Smooth muscle cell (in vitro differentiated cells): ENCODE measurements at regions not wholly inside any gene's neighbourhood (a gene's known extent, or its start where the extent isn't known, plus 50 kb on each side); places are given as distances from the start of the nearest gene placed in this dataset.

Source experiments
- DNase-seq: peaks from one replicate; lab custom pipeline; 2025; ENCODE audit not compliant: unreplicated experiment; lab: John Stamatoyannopoulos, UW
- H2AFZ ChIP-seq: fragments of 200-600 bp; sonication (generic); 2 replicates; pipeline ENCODE4 v1.6.0; 2016; ENCODE audit warnings: antibody characterized with exemption, low read depth, mild to moderate bottlenecking
- H3F3A ChIP-seq: fragments of 200-600 bp; sonication (generic); 2 replicates; pipeline ENCODE4 v1.6.0; 2017; ENCODE audit warnings: antibody characterized with exemption, low read depth
- H3K27ac ChIP-seq: fragments of 200-600 bp; sonication (generic); 2 replicates; pipeline ENCODE4 v1.5.1; 2016; ENCODE audit warnings: low read depth, mild to moderate bottlenecking
- H3K27me3 ChIP-seq: fragments of 200-600 bp; sonication (generic); 2 replicates; pipeline ENCODE4 v1.6.1; 2016; ENCODE audit warnings: low read depth, mild to moderate bottlenecking
- H3K36me3 ChIP-seq: fragments of 200-600 bp; sonication (generic); 2 replicates; pipeline ENCODE4 v1.5.1; 2016; ENCODE audit warnings: low read depth
- H3K4me1 ChIP-seq: fragments of 200-600 bp; sonication (generic); 2 replicates; pipeline ENCODE4 v1.5.1; 2016; ENCODE audit warnings: low read depth
- H3K4me2 ChIP-seq: fragments of 200-600 bp; sonication (generic); 2 replicates; pipeline ENCODE4 v1.6.0; 2016; ENCODE audit warnings: mild to moderate bottlenecking
- H3K4me3 ChIP-seq: fragments of 200-600 bp; sonication (generic); 2 replicates; pipeline ENCODE4 v1.5.1; 2016; ENCODE audit warnings: mild to moderate bottlenecking
- H3K79me2 ChIP-seq: fragments of 200-600 bp; sonication (generic); 2 replicates; pipeline ENCODE4 v1.6.0; 2016; ENCODE audit warnings: low read depth, mild to moderate bottlenecking
- H3K9ac ChIP-seq: fragments of 200-600 bp; sonication (generic); 2 replicates; pipeline ENCODE4 v1.6.0; 2016; ENCODE audit warnings: low read depth
- H3K9me3 ChIP-seq: fragments of 200-600 bp; sonication (generic); replicated peaks from 2 replicates; pipeline ENCODE4 v1.5.1; 2016; ENCODE audit warnings: low read depth
- H4K20me1 ChIP-seq: fragments of 200-600 bp; sonication (generic); 2 replicates; pipeline ENCODE4 v1.6.0; 2016; ENCODE audit warnings: low read depth
- CTCF ChIP-seq: fragments of 200-600 bp; sonication (generic); IDR thresholded peaks from 2 replicates; pipeline ENCODE4 v1.5.1; 2017; ENCODE audit warnings: borderline replicate concordance, mild to moderate bottlenecking, antibody characterized with exemption; ENCODE audit not compliant: insufficient read depth, poor library complexity, severe bottlenecking
- WGBS: methylation state at CpG from one replicate; pipeline ENCODE4 v1.1.7; 2016; ENCODE audit warnings: low lambda C conversion rate; 5-methylcytosine and 5-hydroxymethylcytosine counted together

GRCh38 chr3:6779140-6779539, 81.8 kb upstream of the GRM7 start:
- Histone ChIP-seq H3K79me2 (no peaks in the 10 kb centered on the region), H3K4me2 (no peak overlapping the region), H3K36me3 (no peaks in the 10 kb centered on the region), H3K4me1 (no peaks in the 10 kb centered on the region), H3K9me3 (no peaks in the 10 kb centered on the region), H3K9ac (no peak overlapping the region), H3K27ac (no peak overlapping the region), H2AFZ (no peak overlapping the region), H4K20me1 (no peaks in the 10 kb centered on the region), H3K4me3 (no peak overlapping the region), H3K27me3 (no peaks in the 10 kb centered on the region), H3F3A (no peaks in the 10 kb centered on the region)
- 92% methylated on average over 6 of the region's 6 CpGs for WGBS
- no peak for DNase-seq
- TF ChIP-seq CTCF: no peak

GRCh38 chr3:6781092-6781491, 79.8 kb upstream of the GRM7 start:
- TF ChIP-seq CTCF: no peak
- whole genome bisulfite sequencing: 78% methylated on average over 3 of the region's 3 CpGs

GRCh38 chr3:6785726-6786125, 75.2 kb upstream of the GRM7 start:
- Histone ChIP-seq H3K4me3 (no peak overlapping the region), H3K27ac (no peak overlapping the region), H3K4me2 (peak overlapping the region; percentile 46), H3K9me3 (no peaks in the 10 kb centered on the region), H2AFZ (no peak overlapping the region), H3K36me3 (no peaks in the 10 kb centered on the region), H3K4me1 (no peaks in the 10 kb centered on the region), H3F3A (no peaks in the 10 kb centered on the region), H3K79me2 (no peaks in the 10 kb centered on the region), H3K9ac (no peak overlapping the region), H4K20me1 (no peaks in the 10 kb centered on the region), H3K27me3 (no peaks in the 10 kb centered on the region)
- 17% methylated on average over 2 of the region's 2 CpGs for WGBS
- DNase-seq: no peak
- TF ChIP-seq CTCF: no peak

More at GRCh38 chr3:6781092-6781491, 79.8 kb upstream of the GRM7 start:
- Histone ChIP-seq H3K27ac (no peak overlapping the region), H3K79me2 (no peaks in the 10 kb centered on the region), H3K9ac (no peak overlapping the region), H4K20me1 (no peaks in the 10 kb centered on the region), H3K36me3 (no peaks in the 10 kb centered on the region), H3F3A (no peaks in the 10 kb centered on the region), H3K27me3 (no peaks in the 10 kb centered on the region), H2AFZ (no peak overlapping the region), H3K4me2 (no peak overlapping the region), H3K4me1 (no peaks in the 10 kb centered on the region), H3K9me3 (no peaks in the 10 kb centered on the region), H3K4me3 (no peak overlapping the region)
- DNase-seq: no peak

GRCh38 chr3:6791161-6791560, 69.8 kb upstream of the GRM7 start:
- H3K79me2 ChIP-seq: no peaks in the 10 kb centered on the region

More at GRCh38 chr3:6791161-6791560, 69.8 kb upstream of the GRM7 start:
- H3K27ac ChIP-seq: no peak overlapping the region
- no peaks in the 10 kb centered on the region for H3K4me1 ChIP-seq
- no peak for TF ChIP-seq CTCF
- H3K4me2 ChIP-seq: no peak overlapping the region
- H3K27me3 ChIP-seq: no peaks in the 10 kb centered on the region
- 85% methylated on average over 2 of the region's 2 CpGs for WGBS
- H3K36me3 ChIP-seq: no peaks in the 10 kb centered on the region
- DNase-seq: no peak
- H3K4me3 ChIP-seq: no peak overlapping the region
- H2AFZ ChIP-seq: no peak overlapping the region
- no peaks in the 10 kb centered on the region for H3K9me3 ChIP-seq
- no peak overlapping the region for H3K9ac ChIP-seq
- no peaks in the 10 kb centered on the region for H3F3A ChIP-seq
- H4K20me1 ChIP-seq: no peaks in the 10 kb centered on the region
